RPMI7951 (cell line): ENCODE measurements at regions not wholly inside any gene's neighbourhood (a gene's known extent, or its start where the extent isn't known, plus 50 kb on each side); places are given as distances from the start of the nearest gene placed in this dataset.
"Not testable (repeated sequence)": the region's sequence is repeated elsewhere in the genome, so short reads cannot be mapped to it uniquely, and the experiment has no call there.

ENCODE experiments used
- DNase-seq: peaks from one replicate; pipeline ENCODE4 v3.0.0-alpha.2; 2012; ENCODE audit warnings: low read depth

GRCh38 chr4:38382520-38382919 is 281.5 kb upstream of the KLF3 start:
- DNase-seq = no peak

- no peak for DNase-seq
Observed at GRCh38 chr4:38383646-38384121, 280.3 kb upstream of the KLF3 start.

- DNase-seq = no peak
Observed at GRCh38 chr4:38385093-38386004, 278.6 kb upstream of the KLF3 start.

GRCh38 chr4:38386005-38386551 is 277.9 kb upstream of the KLF3 start:
- no peak for DNase-seq

GRCh38 chr4:38386654-38387188 is 277.3 kb upstream of the KLF3 start:
- DNase-seq = no peak

GRCh38 chr4:38387348-38387747 is 276.7 kb upstream of the KLF3 start:
- no peak for DNase-seq

GRCh38 chr4:38387819-38388218 is 276.2 kb upstream of the KLF3 start:
- DNase-seq = no peak

GRCh38 chr4:38388907-38389306 is 275.1 kb upstream of the KLF3 start:
- not testable (repeated sequence) for DNase-seq

GRCh38 chr4:38390969-38391545 is 272.9 kb upstream of the KLF3 start:
- DNase-seq = no peak

- no peak for DNase-seq
Observed at GRCh38 chr4:38392223-38392855, 271.7 kb upstream of the KLF3 start.

- DNase-seq = no peak
Observed at GRCh38 chr4:38396091-38396490, 267.9 kb upstream of the KLF3 start.

GRCh38 chr4:38396845-38397547 is 267.0 kb upstream of the KLF3 start:
- no peak for DNase-seq

GRCh38 chr4:38400946-38401345 is 263.1 kb upstream of the KLF3 start:
- DNase-seq = no peak

GRCh38 chr4:38406243-38406642 is 257.8 kb upstream of the KLF3 start:
- no peak for DNase-seq

GRCh38 chr4:38409852-38410251 is 254.1 kb upstream of the KLF3 start:
- DNase-seq = no peak

- DNase-seq = no peak
Observed at GRCh38 chr4:38411092-38411491, 252.9 kb upstream of the KLF3 start.

GRCh38 chr4:38411981-38412536 is 251.9 kb upstream of the KLF3 start:
- DNase-seq = no peak

- no peak for DNase-seq
Observed at GRCh38 chr4:38413524-38414341, 250.3 kb upstream of the KLF3 start.

- no peak for DNase-seq
Observed at GRCh38 chr4:38414410-38414809, 249.6 kb upstream of the KLF3 start.

GRCh38 chr4:38415682-38416081 is 248.3 kb upstream of the KLF3 start:
- no peak for DNase-seq
